GM21423 (cell line): ENCODE measurements at regions not wholly inside any gene's neighbourhood (a gene's known extent, or its start where the extent isn't known, plus 50 kb on each side); places are given as distances from the start of the nearest gene placed in this dataset.
"Not testable (repeated sequence)": the region's sequence is repeated elsewhere in the genome, so short reads cannot be mapped to it uniquely, and the experiment has no call there.

Experiments
- ATAC-seq: cut with Tn5 transposase; IDR thresholded peaks from one replicate; pipeline ENCODE4 v1.9.1; 2021; ENCODE audit warnings: mild to moderate bottlenecking, moderate library complexity; ENCODE audit not compliant: unreplicated experiment

- ATAC-seq, result no peak
These were observed 169.8 kb upstream of the CXADR start for GRCh38 chr21:17343055-17343454.

- ATAC-seq, result no peak
These were observed 164.5 kb upstream of the CXADR start for GRCh38 chr21:17348357-17348756.

GRCh38 chr21:17348849-17349248 is 164.0 kb upstream of the CXADR start:
- ATAC-seq, result no peak

- ATAC-seq, result no peak
These were observed 161.1 kb upstream of the CXADR start for GRCh38 chr21:17351766-17352165.

GRCh38 chr21:17352996-17353655 is 159.7 kb upstream of the CXADR start:
- no peak for ATAC-seq

- ATAC-seq, result no peak
These were observed 153.1 kb upstream of the CXADR start for GRCh38 chr21:17359781-17360180.

GRCh38 chr21:17368748-17369363 is 144.0 kb upstream of the CXADR start:
- ATAC-seq, result no peak

GRCh38 chr21:17370263-17370662 is 142.6 kb upstream of the CXADR start:
- no peak for ATAC-seq

- ATAC-seq, result no peak
These were observed 141.9 kb upstream of the CXADR start for GRCh38 chr21:17370916-17371315.

- ATAC-seq, result no peak
These were observed 141.4 kb upstream of the CXADR start for GRCh38 chr21:17371450-17371849.

- no peak for ATAC-seq
These were observed 140.6 kb upstream of the CXADR start for GRCh38 chr21:17372200-17372599.

GRCh38 chr21:17386498-17386897 is 126.3 kb upstream of the CXADR start:
- ATAC-seq, result no peak

- no peak for ATAC-seq
These were observed 125.7 kb upstream of the CXADR start for GRCh38 chr21:17387030-17387617.

GRCh38 chr21:17388226-17388625 is 124.6 kb upstream of the CXADR start:
- no peak for ATAC-seq

- ATAC-seq, result no peak
These were observed 123.5 kb upstream of the CXADR start for GRCh38 chr21:17389311-17389710.

- ATAC-seq, result no peak
These were observed 122.3 kb upstream of the CXADR start for GRCh38 chr21:17390569-17390968.

GRCh38 chr21:17391811-17392340 is 121.0 kb upstream of the CXADR start:
- ATAC-seq, result no peak

GRCh38 chr21:17393413-17393812 is 119.4 kb upstream of the CXADR start:
- ATAC-seq, result no peak

- ATAC-seq, result no peak
These were observed 115.9 kb upstream of the CXADR start for GRCh38 chr21:17396948-17397347.

- ATAC-seq, result no peak
These were observed 115.1 kb upstream of the CXADR start for GRCh38 chr21:17397703-17398102.

- not testable (repeated sequence) for ATAC-seq
These were observed 113.9 kb upstream of the CXADR start for GRCh38 chr21:17398954-17399353.

GRCh38 chr21:17402937-17403336 is 109.9 kb upstream of the CXADR start:
- ATAC-seq, result no peak
